ENCODE measurements at regions not wholly inside any gene's neighbourhood (a gene's known extent, or its start where the extent isn't known, plus 50 kb on each side); places are given as distances from the start of the nearest gene placed in this dataset.
"Not testable (repeated sequence)": the region's sequence is repeated elsewhere in the genome, so short reads cannot be mapped to it uniquely, and the experiment has no call there.

DNA sequence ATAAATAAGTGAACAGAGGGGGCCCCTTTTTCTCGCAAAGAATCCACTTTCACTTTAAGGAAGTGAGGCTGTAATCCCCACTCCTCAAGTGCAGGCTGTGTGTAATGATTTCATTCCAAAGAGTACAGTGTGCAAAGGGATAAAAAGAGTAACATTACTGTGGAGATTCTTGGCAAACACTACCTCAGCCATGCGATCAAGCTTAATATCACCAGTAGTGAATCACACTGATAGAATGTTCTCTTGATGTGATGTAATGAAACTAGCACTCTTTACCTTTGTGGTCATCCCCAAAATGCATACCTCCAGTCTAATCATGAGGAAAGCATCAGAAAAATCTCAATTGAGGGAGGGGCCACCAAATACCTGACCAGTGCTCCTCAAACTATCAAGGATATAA is 246.1 kb upstream of the CHORDC1 start:
- no peak for DNase-seq

DNA sequence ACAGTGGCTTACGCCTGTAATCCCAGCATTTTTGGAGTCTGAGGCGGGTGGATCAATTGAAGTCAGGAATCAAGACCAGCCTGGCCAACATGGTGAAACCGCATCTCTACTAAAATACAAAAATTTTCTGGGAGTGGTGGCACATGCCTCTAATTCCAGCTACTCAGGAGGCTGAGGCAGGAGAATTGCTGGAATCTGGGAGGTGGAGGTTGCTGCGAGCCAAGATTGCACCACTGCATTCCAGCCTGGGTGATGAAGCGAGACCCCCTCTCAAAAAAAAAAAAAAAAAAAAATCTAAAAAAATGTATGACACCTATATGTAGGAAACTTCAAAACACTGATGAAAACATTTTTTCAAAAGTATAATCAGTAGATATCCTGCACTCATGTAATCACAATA is 242.7 kb upstream of the CHORDC1 start:
- DNase-seq: no peak

- DNase-seq: not testable (repeated sequence)
Measured at GRCh38 chr11:90455347-90455920, 232.6 kb upstream of the CHORDC1 start.

- DNase-seq: no peak
Measured at GRCh38 chr11:90453525-90453924, 230.7 kb upstream of the CHORDC1 start.

DNA sequence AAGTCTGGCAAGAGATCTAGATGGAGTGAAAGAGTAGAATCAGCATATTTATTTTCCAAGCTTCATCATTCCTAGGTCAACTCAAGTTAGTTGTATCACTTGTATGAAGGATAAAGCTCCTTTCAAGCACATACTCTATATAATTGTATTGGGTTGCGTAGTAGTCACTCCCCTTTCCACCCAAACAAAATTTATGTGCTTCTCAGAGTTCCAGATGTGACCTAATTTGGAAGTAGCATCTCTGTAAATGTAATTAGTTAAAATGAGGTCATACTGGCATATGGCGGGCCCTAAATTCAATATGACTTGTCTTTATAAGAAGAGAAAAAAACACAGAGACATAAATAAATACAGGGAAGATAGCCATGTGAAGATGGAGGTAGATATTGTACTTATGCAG is 226.8 kb upstream of the CHORDC1 start:
- no peak for DNase-seq

DNA sequence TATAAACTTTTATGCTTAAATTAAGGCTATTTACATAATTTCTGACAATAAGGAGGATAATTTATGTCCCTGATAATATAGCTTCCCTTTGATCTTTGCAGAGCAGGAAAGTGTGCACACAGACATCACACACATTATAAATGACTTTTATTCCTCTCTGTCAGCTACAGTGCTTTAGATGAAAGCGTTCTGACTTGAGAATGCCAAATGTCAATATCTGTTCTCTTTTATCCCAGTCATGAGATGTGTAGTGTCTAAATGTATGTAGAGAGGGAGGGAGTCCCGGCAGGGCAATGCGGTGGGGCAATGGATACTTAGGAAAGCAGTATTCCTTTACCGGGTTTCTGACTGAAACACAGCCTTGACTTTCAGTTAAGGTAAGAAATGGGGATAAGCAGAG is 225.4 kb upstream of the CHORDC1 start:
- DNase-seq: no peak

GRCh38 chr11:90447618-90448017 is 224.8 kb upstream of the CHORDC1 start:
- DNase-seq: no peak

- DNase-seq: no peak
Measured at GRCh38 chr11:90446207-90446606, 223.4 kb upstream of the CHORDC1 start.

GRCh38 chr11:90438069-90438468 is 215.2 kb upstream of the CHORDC1 start:
- no peak for DNase-seq

GRCh38 chr11:90434858-90435257 is 212.0 kb upstream of the CHORDC1 start:
- DNase-seq: peak; percentile 22

DNA sequence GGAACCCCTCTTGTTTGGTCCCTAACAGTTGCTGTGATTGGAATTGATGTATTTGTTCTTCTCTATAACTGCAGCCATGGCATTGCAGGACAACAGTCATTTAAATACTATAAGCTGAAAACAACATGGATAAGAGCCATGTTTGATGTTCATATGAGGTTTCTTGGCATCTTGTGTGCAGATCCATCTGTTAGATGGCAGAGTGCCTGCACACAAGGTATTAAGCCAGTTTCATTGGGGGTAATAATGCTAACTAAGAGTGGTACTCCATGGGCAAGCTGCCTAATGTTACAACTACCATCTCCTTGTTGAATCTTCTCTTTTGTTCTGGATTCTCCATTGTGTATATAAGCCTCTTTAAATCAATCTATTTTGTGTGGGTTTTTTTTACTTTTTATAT is 206.0 kb upstream of the CHORDC1 start:
- DNase-seq: no peak

DNA sequence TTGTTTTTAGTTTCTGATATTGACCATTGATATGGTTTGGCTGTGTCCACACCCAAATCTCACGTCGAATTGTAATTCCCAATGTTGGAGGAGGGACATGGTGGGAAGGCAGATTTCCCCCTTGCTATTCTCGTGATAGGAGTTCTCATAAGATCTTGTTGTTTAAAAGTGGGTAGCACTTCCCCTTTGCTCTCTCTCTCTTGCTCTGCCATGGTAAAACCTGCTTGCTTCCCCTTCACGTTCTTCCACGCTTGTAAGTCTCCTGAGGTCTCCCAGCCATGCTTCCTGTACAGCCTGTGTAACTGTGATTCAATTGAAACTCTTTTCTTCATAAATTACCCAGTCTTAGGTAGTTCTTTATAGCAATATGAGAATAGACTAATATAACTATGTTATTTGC is 203.6 kb upstream of the CHORDC1 start:
- DNase-seq: no peak

DNA sequence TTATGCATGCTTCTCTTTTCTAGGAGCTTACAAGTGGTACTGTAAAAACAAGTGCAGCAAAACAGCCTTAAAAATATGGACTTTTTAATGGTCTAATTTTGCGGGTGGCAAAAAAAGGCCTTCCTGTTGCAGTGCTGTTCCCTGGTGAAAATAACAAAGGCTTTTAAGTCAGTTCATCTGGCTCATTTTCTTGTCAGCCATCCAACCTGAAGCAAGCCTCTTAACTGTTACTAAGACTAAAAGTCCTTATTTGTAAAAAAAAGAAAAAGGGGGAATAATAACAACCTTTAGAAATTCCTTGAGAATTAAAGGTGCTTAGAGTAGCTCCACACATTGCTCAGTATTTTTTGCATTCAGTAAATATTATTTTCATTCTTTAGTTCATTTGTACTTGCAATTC is 200.5 kb upstream of the CHORDC1 start:
- no peak for DNase-seq

DNA sequence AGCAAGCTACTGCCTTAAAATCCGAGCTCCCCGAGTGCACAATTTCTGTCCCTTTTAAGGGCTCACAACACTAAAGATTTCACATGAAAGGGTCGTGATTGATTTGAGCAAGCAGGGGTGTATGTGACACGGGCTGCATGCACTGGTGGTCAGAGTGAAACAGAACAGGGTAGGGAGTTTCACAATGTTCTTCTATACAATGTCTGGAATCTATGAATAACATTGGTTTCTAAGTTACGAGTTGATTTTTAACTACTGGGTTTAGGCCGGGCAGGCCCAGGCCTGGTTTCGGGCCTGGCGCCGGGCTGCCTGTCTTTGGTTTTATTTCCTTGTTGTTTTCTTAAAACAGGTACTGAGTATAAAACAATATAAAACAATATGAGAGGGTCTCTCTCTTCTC is 199.9 kb upstream of the CHORDC1 start:
- not testable (repeated sequence) for DNase-seq

DNA sequence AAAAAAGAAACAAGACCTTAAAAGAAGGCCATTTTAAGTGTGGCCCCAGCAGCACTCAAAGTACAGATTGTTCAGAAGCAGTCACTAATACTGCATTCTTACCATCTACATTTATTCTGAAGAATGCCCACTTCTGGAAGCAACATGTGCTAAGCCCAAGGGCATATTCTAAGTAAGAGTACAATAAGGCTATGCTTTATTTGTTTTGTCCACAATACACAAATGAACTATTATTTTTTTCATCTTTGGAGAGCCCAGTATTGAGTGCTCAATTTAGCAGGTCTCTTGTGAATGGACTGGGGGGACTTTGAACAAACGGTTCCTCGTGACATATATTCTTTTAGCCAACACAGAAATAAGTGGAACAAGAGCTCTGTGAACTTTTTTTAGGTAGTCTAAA is 191.4 kb upstream of the CHORDC1 start:
- no peak for DNase-seq

DNA sequence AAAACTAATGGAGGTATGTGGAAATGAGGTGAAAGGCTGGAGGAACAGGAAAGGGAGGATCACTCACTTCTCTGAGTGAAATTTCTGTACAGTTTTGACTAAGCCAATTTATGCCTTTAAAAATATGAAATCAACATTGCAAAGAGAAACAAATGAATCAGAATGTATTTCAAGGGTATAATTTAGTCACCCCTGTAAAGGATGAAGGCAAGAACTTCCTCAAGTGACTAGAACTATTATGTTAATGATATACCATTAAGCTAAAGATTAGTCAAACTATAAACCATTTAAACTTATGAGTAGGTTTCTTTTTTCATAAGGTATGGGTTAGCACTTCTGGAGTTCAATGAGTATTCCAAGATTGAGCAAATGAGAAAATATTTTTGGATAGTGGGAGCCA is 184.5 kb upstream of the CHORDC1 start:
- no peak for DNase-seq

GRCh38 chr11:90392692-90393091 is 169.8 kb upstream of the CHORDC1 start:
- DNase-seq: no peak

- DNase-seq: no peak
Measured at GRCh38 chr11:90391756-90392155, 168.9 kb upstream of the CHORDC1 start.

GRCh38 chr11:90380206-90380605 is 157.4 kb upstream of the CHORDC1 start:
- no peak for DNase-seq

- DNase-seq: no peak
Measured at GRCh38 chr11:90373971-90374370, 151.1 kb upstream of the CHORDC1 start.

- DNase-seq: no peak
Measured at GRCh38 chr11:90364527-90364926, 141.7 kb upstream of the CHORDC1 start.

GRCh38 chr11:90363739-90364138 is 140.9 kb upstream of the CHORDC1 start:
- DNase-seq: no peak

DNA sequence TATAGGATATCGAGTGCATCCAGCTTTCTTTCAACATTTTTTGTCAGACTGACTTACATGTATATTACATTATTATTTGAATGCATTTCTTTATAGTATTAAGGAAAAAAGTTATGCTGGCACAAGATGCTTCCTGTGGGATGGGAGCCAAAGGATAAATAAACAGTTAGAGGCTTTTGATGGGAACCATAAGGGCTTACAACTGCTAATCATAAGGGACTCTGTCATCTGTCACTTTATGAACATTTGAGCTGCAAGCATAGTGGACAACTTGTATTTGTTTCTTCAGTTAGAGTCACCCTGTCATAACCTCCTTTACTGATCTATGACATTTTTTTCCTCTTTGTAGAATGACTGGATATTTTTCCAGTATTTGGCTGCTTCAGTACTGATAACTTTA is 132.4 kb upstream of the CHORDC1 start:
- no peak for DNase-seq

- DNase-seq: no peak
Measured at GRCh38 chr11:90349731-90350130, 126.9 kb upstream of the CHORDC1 start.

- no peak for DNase-seq
Measured at GRCh38 chr11:90344546-90344945, 121.7 kb upstream of the CHORDC1 start.

DNA sequence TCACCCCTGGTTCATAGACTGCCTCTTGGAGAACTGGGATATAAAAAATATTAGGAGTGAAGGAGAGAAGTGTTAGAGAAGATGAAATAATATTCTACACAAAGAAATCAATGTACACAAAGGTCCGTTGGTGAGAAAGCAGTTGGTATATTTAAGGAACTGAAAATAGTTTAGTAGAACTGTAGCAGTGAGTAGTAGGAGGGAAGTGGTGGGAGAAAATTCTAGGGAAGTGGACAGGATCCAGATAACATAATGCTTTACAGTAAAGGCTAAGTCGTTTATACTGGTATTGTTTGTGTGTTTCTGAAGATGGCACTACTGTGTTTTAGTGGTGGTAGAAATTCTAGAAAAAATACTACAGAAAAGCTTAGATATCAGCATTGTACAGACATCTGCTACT is 120.8 kb upstream of the CHORDC1 start:
- no peak for DNase-seq

All from NCI-H146 (cell line).